GM18520 (cell line): ENCODE measurements at regions not wholly inside any gene's neighbourhood (a gene's known extent, or its start where the extent isn't known, plus 50 kb on each side); places are given as distances from the start of the nearest gene placed in this dataset.
"Not testable (repeated sequence)": the region's sequence is repeated elsewhere in the genome, so short reads cannot be mapped to it uniquely, and the experiment has no call there.

Experiments used
- ATAC-seq: cut with Tn5 transposase; IDR thresholded peaks from one replicate; pipeline ENCODE4 v1.9.1; 2021; ENCODE audit not compliant: unreplicated experiment

- ATAC-seq: no peak
Measured at GRCh38 chr16:52740766-52741165, 193.8 kb upstream of the TOX3 start.

GRCh38 chr16:52740333-52740732 lies 193.4 kb upstream of the TOX3 start:
- no peak for ATAC-seq

DNA sequence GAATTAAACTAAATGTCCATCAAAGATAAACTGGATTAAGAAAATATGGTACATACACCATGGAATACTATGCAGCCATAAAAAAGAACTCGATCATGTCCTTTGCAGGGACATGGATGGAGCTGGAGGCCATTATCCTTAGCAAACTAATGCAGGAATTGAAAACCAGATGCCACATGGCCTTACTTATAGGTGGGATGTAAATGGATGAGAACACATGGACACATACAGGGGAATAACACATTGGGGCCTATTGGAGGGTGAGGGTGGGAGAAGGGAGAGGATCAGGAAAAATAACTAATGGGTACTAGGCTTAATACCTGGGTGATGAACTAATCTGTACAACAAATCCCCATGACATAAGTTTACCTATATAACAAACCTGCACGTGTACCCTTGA lies 192.0 kb upstream of the TOX3 start:
- not testable (repeated sequence) for ATAC-seq

GRCh38 chr16:52731219-52731875 lies 184.4 kb upstream of the TOX3 start:
- ATAC-seq: no peak

GRCh38 chr16:52729731-52730130 lies 182.8 kb upstream of the TOX3 start:
- ATAC-seq: no peak

DNA sequence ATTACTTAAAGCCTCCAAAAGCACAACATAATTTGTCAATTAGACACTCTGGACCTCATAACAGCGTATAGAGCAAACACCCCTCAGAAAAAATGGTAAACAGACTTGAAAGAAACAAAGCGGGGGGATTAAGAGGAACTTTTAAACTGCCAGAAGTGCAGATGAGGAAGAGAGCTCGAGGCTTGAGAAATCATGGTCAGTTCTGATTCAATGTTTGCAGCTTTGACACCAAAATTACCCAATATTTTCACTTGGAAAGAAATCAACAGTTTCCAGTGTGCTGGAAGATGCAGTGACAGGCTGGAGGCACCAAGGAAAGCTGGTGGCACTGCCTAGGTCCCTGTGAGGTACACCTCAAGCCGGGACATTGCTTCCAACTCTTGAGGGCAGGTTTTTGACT lies 180.9 kb upstream of the TOX3 start:
- ATAC-seq: no peak

DNA sequence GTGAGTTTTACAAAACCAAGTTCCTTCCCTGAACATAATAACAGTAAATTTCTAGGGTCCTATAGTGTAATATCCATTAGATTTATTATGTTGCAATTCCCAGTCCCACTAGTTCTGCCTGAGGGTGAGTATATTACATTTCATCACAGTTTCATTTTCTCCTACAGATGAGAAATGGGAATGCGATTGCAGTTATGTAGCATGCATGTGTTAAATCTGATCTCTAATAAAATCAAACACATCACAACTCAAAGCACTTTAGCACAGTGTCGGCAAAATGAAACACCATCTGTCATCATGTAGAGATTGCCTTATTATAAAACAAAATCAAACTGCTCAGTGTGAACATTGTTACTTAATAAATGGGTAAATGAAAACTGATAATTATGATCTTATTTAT lies 180.5 kb upstream of the TOX3 start:
- ATAC-seq: no peak

DNA sequence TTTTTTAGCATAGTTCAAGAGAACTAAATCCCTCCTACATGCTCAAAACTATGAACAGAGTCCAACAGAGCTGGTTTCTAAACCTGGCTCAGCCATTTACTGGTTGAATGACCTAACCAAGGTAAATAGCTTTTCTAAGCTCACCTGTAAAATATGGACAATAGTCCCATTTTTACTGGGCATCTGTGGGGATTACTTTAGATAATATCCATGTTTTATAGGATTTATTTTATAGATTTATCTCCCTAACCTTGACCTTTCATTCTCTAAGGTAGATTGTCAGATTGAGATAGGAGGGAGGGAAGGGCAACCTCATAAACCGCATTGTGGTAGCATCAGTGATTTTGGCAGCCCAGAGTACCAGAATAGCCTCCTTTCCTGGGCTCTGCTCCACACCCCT lies 178.5 kb upstream of the TOX3 start:
- ATAC-seq: no peak

- ATAC-seq: no peak
Measured at GRCh38 chr16:52725043-52725442, 178.1 kb upstream of the TOX3 start.

GRCh38 chr16:52721331-52721730 lies 174.4 kb upstream of the TOX3 start:
- ATAC-seq: no peak

DNA sequence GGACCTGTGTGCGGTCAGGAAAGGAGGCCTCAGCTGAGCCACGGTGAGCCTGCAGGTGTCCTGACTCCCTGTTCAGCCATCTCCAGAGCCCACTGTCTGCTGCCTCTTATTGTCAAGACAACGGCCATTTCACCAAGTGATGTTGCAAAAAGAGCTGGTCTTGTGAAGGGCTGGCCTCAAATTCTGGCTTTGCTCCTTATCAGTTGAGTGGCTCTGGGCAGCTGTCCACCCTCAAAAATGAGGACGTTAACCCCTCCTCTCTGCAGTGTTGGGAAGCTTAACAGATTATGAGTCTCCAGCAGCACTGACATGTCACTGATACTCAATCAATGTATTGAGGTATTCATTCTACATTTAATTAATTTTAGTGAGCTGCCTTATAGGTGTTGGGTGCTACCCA lies 171.1 kb upstream of the TOX3 start:
- no peak for ATAC-seq

DNA sequence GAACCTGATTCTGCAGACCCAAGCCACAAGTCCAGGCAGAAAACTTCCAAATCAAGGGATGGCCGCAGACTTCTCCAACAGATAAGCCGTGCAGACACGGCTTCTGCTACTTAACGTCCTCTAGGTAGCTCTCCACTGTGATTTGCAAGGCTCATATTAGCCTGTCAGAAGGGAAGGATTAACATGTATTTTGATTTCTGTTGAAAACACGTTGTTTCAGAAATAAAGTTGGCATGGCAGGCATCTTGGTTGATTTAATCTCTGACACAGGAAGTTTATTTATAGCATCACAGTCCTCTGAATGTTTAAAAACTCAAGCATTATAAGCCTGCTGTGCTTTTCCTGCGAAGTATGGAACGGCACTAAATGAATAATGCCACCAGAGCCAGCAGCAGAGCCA lies 166.8 kb upstream of the TOX3 start:
- no peak for ATAC-seq

DNA sequence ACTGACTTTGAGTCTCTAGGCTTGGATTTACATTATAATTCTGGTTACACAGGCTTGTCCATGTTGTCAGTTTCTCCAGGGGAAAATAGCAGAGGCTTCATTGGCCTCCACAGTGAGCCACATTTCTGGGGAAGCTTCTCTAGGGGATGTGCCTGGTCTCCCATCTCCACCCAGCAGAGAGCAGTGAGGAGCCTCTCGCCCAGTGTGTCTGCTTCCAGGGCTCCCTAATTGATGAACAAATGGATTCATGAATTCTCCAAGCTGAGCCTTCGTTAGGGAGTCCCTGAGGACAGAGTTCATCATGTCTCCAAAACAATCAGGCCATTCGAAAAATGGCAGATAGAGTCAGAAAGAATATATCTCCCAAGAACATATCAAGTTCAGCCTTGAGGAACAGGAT lies 162.4 kb upstream of the TOX3 start:
- ATAC-seq: no peak

GRCh38 chr16:52708476-52708875 lies 161.5 kb upstream of the TOX3 start:
- ATAC-seq: no peak

DNA sequence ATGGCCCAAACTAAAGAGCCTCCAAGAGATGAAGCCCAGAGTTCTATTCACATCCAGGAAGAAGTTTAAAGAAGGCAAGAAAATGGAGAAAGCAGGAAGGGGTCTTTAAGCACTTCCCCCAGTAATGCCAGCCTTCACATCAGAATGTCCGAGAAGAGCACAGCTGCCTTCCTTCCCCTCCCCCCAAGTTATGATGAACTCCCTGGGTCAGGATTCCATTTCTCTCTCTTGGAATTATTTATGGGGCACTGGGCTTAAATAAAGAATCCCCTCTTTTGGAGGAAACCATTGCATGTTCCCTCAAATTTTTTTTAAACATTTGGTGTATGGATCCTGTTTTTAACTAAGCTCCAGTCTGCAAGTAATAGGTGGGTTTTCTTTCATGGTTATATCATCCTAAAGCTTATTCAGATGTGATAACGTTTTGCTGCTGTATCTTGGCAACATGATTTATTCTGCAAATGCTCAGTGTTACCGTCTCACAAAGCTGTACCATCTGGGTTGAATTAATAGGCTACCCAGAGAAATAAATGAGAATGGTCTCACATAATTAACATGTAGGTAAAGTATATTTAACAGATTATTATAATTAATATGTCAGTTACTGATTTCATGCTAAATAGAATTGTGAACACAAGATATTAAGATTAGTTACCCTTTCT lies 160.9 kb upstream of the TOX3 start:
- ATAC-seq: no peak

GRCh38 chr16:52705122-52705521 lies 158.2 kb upstream of the TOX3 start:
- ATAC-seq: no peak

DNA sequence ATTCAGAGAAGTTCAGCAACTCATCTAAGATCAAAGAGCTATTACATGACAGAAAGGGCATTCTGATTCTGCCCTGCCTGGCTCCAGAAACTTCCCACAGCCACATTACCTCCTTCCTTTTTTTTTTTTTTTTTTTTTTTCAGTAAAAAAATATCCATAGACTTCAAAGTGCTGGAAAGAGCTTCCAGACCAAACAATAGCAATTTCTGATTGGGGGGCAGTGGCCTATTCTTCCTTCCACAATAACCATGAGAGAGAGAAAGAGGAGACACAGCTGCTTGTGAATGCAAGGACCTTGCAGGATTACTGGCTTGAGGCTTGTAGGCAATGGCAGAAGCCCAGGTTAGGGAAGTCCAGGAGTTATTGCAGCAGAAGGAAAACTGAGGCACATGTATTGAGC lies 151.0 kb upstream of the TOX3 start:
- no peak for ATAC-seq

- ATAC-seq: no peak
Measured at GRCh38 chr16:52696126-52696525, 149.2 kb upstream of the TOX3 start.

DNA sequence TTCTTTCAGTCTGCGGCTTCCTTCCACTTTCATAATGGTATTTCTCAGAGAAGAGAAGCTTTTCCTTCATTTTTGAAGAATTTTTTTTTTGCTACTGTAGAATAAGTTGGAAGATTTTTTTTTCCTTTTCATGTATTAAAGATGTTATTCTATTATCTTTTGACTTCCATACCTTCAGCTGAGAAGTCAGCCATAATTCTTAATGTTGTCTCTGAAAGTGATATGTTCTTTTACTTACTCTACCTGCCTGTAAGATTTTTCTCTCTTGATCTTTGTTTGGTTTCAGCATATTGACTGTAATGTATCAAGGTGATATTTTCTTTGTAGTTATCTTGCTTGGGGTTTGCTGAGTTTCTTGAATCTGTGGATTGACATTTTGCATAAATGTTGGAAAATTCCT lies 143.5 kb upstream of the TOX3 start:
- no peak for ATAC-seq

GRCh38 chr16:52680993-52681392 lies 134.1 kb upstream of the TOX3 start:
- no peak for ATAC-seq

DNA sequence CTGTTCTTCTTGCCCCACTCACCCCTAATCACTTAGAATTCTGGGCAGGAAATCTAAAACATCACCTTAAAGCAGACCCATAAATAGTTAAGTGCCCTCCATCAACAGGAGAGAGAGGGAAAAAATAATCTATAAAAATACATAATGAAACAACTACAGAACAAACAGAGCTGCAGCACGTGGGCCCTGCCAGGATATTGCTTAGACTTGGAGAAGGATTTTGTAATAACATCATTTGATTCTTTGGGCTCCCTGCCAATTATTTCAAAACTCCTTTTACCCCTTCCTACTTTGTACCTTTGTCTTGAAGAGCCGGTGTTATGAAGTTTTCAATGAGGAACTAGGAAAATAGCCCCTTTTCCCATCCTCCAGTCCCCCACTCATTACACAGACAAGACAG lies 130.6 kb upstream of the TOX3 start:
- no peak for ATAC-seq

DNA sequence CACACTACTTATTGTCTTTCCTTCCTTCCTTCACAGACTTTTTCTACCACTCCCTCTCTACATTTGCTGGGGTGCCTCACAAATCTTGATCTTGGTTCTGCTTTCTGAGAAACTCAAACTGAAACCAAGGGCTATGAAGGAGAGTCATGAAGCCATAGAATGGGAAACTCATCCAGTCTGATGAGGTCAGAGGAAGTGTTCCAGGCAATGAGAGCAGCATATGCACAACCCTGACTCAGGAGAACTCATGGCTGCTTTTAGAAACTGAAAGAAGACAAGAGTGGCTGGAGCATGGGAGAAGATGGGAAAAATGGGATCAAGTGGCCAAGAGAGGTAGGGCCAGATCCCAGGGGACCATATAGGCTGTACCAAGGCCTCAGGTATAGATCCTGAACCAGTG lies 130.0 kb upstream of the TOX3 start:
- ATAC-seq: no peak

DNA sequence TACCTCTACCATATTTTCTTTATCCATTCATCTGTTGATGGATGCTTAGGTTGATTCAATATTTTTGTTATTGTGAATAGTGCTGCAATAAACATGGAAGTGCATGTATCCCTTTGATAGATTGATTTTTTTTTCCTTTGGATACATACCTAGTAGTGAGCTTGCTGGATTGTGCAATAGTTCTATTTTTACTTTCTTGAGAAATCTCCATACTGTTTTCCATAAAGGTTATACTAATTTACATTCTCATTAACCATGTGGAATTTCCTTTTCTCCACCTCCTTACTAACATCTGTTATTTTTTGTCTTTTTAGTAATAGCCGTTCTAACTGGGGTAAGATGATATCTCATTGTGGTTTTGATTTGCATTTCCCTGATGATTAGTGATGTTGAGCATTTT lies 124.6 kb upstream of the TOX3 start:
- no peak for ATAC-seq
